Testis (tissue), 2 donors: ENCODE measurements at regions not wholly inside any gene's neighbourhood (a gene's known extent, or its start where the extent isn't known, plus 50 kb on each side); places are given as distances from the start of the nearest gene placed in this dataset.

Source experiments
- DNase-seq: peaks from one replicate; pipeline ENCODE4 v3.0.0-alpha.2; 2019
- H3K27ac ChIP-seq, 2 donors: fragments of 200-600 bp; sonication (generic); one replicate each; pipeline ENCODE4 v1.5.1; 2019
- H3K27me3 ChIP-seq: fragments of 200-600 bp; sonication (generic); one replicate; pipeline ENCODE4 v1.5.1; 2019
- H3K36me3 ChIP-seq: fragments of 200-600 bp; sonication (generic); one replicate; pipeline ENCODE4 v1.5.1; 2017; ENCODE audit warnings: low read depth; ENCODE audit errors: missing control alignments
- H3K4me1 ChIP-seq: fragments of 200-600 bp; sonication (generic); one replicate; pipeline ENCODE4 v1.5.1; 2019
- H3K4me3 ChIP-seq, 2 donors: fragments of 200-600 bp; sonication (generic); one replicate each; pipeline ENCODE4 v1.5.1; 2017 to 2019
- H3K9me3 ChIP-seq: fragments of 200-600 bp; sonication (generic); one replicate; pipeline ENCODE4 v1.5.1; 2017
- POLR2A ChIP-seq: fragments of 450-650 bp; IDR thresholded peaks from one replicate; pipeline ENCODE4 v1.6.1; 2017; ENCODE audit warnings: antibody characterized with exemption, mild to moderate bottlenecking, moderate library complexity
- WGBS, 2 donors: methylation state at CpG; one replicate each; pipeline ENCODE4 v1.1.5; 2018; 5-methylcytosine and 5-hydroxymethylcytosine counted together
- intact Hi-C: fragments of 100-400 bp; cut with DNase I; formaldehyde crosslinking; loops from one replicate; pipeline ENCODE4 v1.15.1; 2023; ENCODE audit warnings: low total_unique reads
- TF ChIP-seq, protein P1 (sequence below), 3 experiments: fragments of 450-650 bp in 2 of 3; fragments of 200-600 bp in 1 of 3; sonication (generic) in 1 of 3; IDR thresholded peaks; one replicate each; pipeline ENCODE4 v1.5.1; 2016 to 2019; ENCODE audit warnings: antibody characterized with exemption in 3 of 3, mild to moderate bottlenecking in 2 of 3, moderate library complexity in 1 of 3

DNA sequence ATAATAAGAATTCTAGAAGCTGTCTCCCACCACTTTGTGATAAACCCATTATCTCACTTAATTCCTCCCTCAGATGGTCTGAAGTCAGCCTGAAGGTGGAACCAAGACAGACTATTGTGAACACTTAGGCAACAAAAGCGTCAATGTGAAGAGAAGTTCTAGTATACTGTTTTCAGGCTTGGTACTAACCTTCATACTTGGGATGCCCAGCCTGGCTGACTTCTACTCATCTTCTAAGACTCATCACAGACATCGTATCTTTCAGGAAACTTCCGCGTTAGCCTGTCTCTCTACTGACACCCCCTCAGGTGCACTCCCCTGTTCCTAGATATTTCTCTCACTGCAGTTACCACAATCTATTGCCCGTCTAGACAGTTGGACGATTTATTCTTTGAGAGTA, 201.2 kb downstream of the SATB1 start:
- Histone ChIP-seq H3K4me3 (no peak overlapping the region), H3K4me1 (no peaks in the 10 kb centered on the region), H3K36me3 (no peaks in the 10 kb centered on the region), H3K27ac (no peak overlapping the region), H3K9me3 (no peaks in the 10 kb centered on the region), H3K27me3 (no peaks in the 10 kb centered on the region)
- 87 to 91% methylated on average over 6 of the region's 6 CpGs for WGBS, 2 donors
- no peak for DNase-seq
- intact Hi-C loops, result no loop called here
- TF ChIP-seq POLR2A, result no peak
- TF ChIP-seq, protein P1, sequence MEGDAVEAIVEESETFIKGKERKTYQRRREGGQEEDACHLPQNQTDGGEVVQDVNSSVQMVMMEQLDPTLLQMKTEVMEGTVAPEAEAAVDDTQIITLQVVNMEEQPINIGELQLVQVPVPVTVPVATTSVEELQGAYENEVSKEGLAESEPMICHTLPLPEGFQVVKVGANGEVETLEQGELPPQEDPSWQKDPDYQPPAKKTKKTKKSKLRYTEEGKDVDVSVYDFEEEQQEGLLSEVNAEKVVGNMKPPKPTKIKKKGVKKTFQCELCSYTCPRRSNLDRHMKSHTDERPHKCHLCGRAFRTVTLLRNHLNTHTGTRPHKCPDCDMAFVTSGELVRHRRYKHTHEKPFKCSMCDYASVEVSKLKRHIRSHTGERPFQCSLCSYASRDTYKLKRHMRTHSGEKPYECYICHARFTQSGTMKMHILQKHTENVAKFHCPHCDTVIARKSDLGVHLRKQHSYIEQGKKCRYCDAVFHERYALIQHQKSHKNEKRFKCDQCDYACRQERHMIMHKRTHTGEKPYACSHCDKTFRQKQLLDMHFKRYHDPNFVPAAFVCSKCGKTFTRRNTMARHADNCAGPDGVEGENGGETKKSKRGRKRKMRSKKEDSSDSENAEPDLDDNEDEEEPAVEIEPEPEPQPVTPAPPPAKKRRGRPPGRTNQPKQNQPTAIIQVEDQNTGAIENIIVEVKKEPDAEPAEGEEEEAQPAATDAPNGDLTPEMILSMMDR (IDR thresholded peaks at IDR 0.05), result no peak

DNA sequence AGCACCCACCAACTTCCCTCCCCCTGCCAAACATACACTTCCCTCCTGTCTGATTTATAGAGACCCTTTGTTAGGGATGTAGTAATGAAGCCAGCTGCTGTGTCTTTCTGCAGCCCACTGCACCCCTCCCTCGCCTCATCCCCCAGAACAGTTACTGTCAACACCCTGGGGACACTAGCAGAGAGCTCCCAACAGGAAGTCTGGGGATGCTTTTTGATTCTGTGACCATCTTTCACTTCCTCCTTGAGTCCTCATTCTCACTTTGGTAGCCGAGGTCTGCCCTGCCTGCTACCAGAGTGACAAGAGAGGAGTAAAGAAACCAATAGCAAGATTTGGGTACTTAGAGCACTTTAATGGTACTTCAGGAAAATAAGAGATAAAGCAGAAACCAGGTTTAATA, 201.6 kb downstream of the SATB1 start:
- intact Hi-C loops, result no loop called here
- H3K36me3 ChIP-seq, result no peaks in the 10 kb centered on the region
- whole genome bisulfite sequencing, 2 donors, result 67 to 75% methylated on average over 2 of the region's 2 CpGs
- H3K27me3 ChIP-seq, result no peaks in the 10 kb centered on the region
- DNase-seq, result no peak
- no peaks in the 10 kb centered on the region for H3K4me1 ChIP-seq
- no peak overlapping the region for H3K4me3 ChIP-seq
- no peak for TF ChIP-seq POLR2A
- TF ChIP-seq, protein P1 (IDR thresholded peaks at IDR 0.05), result no peak
- H3K9me3 ChIP-seq, result no peaks in the 10 kb centered on the region
- H3K27ac ChIP-seq, result no peak overlapping the region

DNA sequence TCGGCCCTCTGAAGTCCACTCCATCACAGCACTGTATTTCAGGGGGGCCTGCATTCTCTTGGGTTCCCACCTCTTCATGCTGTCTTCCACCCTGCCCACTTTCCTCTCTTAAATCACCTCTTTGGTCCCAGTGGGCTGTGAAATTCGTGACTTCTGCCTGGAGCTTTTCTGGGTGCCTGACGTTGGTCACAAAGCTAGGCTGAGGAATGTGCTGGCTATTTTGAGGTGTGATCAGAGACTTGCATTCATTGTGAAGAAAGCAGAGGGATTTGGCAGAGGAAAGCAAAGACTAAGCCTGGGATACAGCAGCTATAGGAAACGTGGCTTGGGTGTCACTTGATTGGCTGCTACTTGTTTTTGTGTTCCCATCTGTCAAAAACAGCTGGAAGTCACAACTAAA, 202.5 kb downstream of the SATB1 start:
- H3K4me3 ChIP-seq, result no peak overlapping the region
- DNase-seq, result no peak
- intact Hi-C loops, result no loop called here
- H3K27me3 ChIP-seq, result no peaks in the 10 kb centered on the region
- H3K36me3 ChIP-seq, result no peaks in the 10 kb centered on the region
- no peak overlapping the region for H3K27ac ChIP-seq
- WGBS, 2 donors, result 65 to 83% methylated on average over 4 of the region's 4 CpGs
- H3K9me3 ChIP-seq, result no peaks in the 10 kb centered on the region
- no peak for TF ChIP-seq POLR2A
- TF ChIP-seq, protein P1 (IDR thresholded peaks at IDR 0.05), result no peak
- H3K4me1 ChIP-seq, result no peaks in the 10 kb centered on the region

DNA sequence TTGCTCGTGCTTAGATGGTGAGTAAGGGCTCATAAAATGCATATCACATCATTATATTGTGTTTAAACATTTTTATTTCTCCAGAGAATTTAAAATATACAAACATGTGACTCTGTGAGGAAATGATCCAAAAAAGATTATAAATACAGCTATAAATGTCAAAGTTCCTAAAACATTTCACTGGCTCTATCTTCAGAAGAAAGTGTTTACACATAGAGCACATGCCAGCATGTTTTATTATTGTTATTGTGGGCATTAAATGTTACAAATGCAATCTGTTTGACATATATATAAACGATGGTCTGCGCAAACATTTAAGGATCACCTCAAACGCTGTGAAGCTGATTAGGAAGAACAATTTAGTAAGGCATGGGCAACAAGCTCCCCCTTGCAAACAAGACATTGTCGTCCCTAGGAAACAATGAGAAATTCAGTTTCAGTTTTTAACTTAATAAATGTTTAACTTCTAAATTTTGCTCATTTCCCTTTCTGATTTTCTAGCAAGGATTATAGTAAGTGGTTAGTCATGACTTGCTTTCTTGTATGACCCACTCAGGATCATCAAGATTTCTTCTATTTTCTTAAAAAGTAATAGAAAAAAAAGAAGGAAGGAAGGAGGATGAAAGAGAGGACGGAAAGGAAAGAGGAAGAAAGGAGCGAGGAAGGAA, 207.5 kb downstream of the SATB1 start:
- no peak for DNase-seq
- H3K4me1 ChIP-seq, result no peaks in the 10 kb centered on the region
- H3K27ac ChIP-seq, result no peak overlapping the region
- 60 to 64% methylated on average over 7 of the region's 7 CpGs for WGBS, 2 donors
- H3K4me3 ChIP-seq, result no peak overlapping the region
- no peaks in the 10 kb centered on the region for H3K27me3 ChIP-seq
- intact Hi-C loops, result no loop called here
- H3K9me3 ChIP-seq, result no peaks in the 10 kb centered on the region
- no peaks in the 10 kb centered on the region for H3K36me3 ChIP-seq
- TF ChIP-seq, protein P1 (IDR thresholded peaks at IDR 0.05), result no peak
- TF ChIP-seq POLR2A, result no peak

DNA sequence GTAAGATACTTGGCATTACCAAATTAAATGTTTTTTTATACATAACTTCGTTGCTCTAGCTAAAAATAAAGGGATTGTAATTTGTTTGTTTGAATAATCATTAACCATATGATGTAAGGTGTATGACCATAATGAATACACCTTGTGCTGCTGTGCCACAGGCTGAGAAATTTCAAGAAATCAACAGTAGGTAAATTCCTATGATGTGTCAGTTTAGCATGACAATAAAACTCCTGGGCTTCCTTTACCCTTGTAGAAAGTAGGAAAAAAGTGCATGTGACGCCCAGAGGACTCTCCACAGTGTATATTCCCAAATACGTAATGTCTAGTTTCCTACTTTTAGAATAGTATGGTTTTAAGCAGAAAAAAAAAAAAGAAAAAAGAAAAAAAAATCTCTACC, 208.1 kb downstream of the SATB1 start:
- H3K4me1 ChIP-seq, result no peaks in the 10 kb centered on the region
- no peak for DNase-seq
- no peaks in the 10 kb centered on the region for H3K27me3 ChIP-seq
- no peaks in the 10 kb centered on the region for H3K9me3 ChIP-seq
- WGBS, 2 donors, result 76 to 82% methylated on average over 3 of the region's 3 CpGs
- no peak overlapping the region for H3K27ac ChIP-seq
- intact Hi-C loops, result no loop called here
- H3K36me3 ChIP-seq, result no peaks in the 10 kb centered on the region
- TF ChIP-seq, protein P1 (IDR thresholded peaks at IDR 0.05), result no peak
- no peak for TF ChIP-seq POLR2A
- H3K4me3 ChIP-seq, result no peak overlapping the region
